ENCODE measurements at regions not wholly inside any gene's neighbourhood (a gene's known extent, or its start where the extent isn't known, plus 50 kb on each side); places are given as distances from the start of the nearest gene placed in this dataset.

DNA sequence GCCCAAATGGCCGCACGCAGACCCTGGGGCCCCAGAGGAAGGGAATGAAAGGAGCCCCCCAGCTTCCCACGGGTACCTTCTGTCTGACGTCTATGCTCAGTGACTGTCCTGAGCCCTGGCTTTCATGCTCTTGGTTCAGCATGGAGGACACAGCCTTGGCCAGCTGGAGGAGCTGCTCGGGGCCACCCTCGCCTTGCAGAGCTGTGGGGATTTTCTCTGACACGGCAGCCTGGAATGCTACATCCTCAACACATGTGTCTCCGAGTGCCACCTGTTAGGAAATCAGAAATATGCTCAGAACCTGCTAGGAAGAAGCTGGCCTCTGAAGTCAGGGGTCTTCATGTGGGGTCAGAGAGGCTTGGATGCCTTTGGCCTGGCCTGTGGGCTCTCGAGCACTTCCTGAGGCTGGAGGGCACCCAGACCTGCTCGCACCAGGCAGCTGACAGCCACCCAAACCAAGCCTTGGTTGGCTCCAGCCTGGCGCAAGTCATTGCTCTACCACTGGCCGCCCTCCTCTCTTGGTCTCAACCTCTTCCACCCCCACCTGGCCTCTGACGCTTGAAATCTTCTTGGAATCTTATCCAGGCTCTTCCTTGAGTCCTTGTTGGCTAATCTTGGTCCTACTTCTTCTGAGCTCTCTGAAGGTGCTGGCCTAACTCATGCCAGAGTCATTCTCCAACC is 63.7 kb upstream of the BCO1 start:
- DNase-seq (ENCODE audit: low spot score in 2 of 2): no peak
- TF ChIP-seq, protein P1, sequence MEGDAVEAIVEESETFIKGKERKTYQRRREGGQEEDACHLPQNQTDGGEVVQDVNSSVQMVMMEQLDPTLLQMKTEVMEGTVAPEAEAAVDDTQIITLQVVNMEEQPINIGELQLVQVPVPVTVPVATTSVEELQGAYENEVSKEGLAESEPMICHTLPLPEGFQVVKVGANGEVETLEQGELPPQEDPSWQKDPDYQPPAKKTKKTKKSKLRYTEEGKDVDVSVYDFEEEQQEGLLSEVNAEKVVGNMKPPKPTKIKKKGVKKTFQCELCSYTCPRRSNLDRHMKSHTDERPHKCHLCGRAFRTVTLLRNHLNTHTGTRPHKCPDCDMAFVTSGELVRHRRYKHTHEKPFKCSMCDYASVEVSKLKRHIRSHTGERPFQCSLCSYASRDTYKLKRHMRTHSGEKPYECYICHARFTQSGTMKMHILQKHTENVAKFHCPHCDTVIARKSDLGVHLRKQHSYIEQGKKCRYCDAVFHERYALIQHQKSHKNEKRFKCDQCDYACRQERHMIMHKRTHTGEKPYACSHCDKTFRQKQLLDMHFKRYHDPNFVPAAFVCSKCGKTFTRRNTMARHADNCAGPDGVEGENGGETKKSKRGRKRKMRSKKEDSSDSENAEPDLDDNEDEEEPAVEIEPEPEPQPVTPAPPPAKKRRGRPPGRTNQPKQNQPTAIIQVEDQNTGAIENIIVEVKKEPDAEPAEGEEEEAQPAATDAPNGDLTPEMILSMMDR (IDR thresholded peaks at IDR 0.05): no peak
- intact Hi-C loops (cut with DNase I): no loop called here
- no peak overlapping the region for H3K4me3 ChIP-seq
- H3K9me3 ChIP-seq: no peaks in the 10 kb centered on the region
- no peak overlapping the region for H3K27ac ChIP-seq
- no peaks in the 10 kb centered on the region for H3K36me3 ChIP-seq
- no peaks in the 10 kb centered on the region for H3K27me3 ChIP-seq
- no peaks in the 10 kb centered on the region for H3K4me1 ChIP-seq

DNA sequence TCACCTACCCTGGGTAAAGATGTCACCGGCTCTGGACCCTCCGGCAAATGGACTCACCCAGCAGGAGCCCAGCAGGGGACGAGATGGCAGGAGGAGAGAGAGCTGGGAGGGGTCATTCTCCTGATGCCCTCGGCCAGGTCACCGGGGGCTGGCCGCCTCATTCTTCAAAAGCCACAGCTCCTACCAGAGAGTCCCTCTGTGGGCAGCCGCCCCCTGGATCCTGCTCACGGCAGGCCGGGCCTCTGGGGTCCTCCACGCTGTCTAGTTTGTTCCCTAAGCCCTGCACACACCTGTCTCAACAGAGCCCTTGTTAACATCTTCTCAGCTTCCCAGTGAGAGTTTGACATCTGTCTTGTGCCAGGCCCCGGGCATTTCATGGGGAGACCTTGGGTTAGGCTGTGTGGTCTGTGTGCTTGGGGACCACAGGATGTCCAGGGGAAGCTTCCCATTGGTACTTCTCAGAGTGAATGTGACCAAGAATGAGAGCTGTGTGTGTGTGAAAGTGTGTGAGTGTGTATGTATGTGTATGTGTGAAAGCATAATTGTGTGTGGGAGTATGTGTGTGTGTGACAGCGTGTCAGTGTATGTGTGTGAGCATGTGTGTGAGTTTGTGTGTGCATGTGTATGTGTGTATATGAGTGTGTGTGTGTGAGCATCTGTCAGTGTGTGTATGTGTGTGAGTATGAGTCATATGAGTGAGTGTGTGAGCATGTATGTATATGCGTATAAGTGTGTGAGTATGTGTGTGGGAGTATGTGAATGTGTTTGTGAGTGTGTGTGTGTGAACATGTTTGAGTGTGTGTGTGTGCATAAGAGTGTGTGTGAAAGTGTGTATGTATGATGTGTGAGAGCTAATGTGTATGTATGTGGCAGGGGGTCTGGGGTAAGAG is 65.5 kb upstream of the BCO1 start:
- H3K27ac ChIP-seq: no peak overlapping the region
- TF ChIP-seq, protein P1 (IDR thresholded peaks at IDR 0.05): no peak
- H3K4me3 ChIP-seq: no peak overlapping the region
- no peaks in the 10 kb centered on the region for H3K27me3 ChIP-seq
- H3K36me3 ChIP-seq: no peaks in the 10 kb centered on the region
- H3K9me3 ChIP-seq: no peaks in the 10 kb centered on the region
- H3K4me1 ChIP-seq: no peaks in the 10 kb centered on the region
- DNase-seq (ENCODE audit: low spot score in 2 of 2): no peak
- intact Hi-C loops (cut with DNase I): no loop called here

DNA sequence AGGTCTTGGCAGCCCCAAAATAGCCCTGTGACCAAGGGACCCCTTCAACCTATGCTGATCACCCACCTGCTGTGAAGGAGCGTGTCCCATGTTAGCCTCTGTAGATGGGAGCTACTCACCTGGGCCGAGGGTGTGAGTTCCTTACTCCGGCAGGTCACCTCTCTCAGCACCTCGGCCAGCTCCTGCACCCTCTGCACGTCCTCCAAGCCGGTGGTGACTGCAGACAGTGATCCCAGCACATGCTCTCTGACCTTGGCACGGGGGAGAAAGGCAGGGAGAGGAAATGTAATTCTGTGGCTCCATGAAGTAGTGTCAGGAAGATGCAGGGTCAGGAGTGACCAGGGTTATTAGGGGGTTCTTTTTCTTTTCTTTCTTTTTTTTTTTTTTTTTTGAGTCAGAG is 67.7 kb upstream of the BCO1 start:
- Histone ChIP-seq H3K9me3 (no peaks in the 10 kb centered on the region), H3K27me3 (no peaks in the 10 kb centered on the region), H3K27ac (no peak overlapping the region), H3K4me3 (no peak overlapping the region), H3K36me3 (no peaks in the 10 kb centered on the region), H3K4me1 (no peaks in the 10 kb centered on the region)
- DNase-seq (ENCODE audit: low spot score in 2 of 2): no peak
- TF ChIP-seq, protein P1 (IDR thresholded peaks at IDR 0.05): no peak
- intact Hi-C loops (cut with DNase I): no loop called here

DNA sequence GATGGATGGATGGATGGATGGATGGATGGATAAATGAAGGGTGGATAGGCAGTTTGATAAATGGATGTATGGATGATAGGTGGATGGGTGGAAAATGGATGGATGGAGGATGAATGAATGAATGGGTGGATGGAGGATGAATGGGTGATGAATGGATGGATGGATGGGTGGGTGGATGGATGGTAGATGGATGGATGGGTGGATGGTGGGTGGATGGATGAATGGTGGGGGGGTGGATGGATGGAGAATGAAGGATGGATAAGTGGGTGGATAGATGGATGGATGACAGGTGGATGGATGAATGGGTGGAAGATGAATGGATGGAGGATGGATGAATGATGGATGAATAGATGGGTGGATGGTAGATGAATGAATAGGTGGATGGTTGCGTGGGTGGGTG is 70.1 kb upstream of the BCO1 start:
- Histone ChIP-seq H3K27ac (no peak overlapping the region), H3K9me3 (no peaks in the 10 kb centered on the region), H3K4me1 (no peaks in the 10 kb centered on the region), H3K27me3 (no peaks in the 10 kb centered on the region), H3K4me3 (no peak overlapping the region), H3K36me3 (no peaks in the 10 kb centered on the region)
- TF ChIP-seq, protein P1 (IDR thresholded peaks at IDR 0.05): no peak
- DNase-seq (ENCODE audit: low spot score in 2 of 2): no peak
- intact Hi-C loops (cut with DNase I): no loop called here

DNA sequence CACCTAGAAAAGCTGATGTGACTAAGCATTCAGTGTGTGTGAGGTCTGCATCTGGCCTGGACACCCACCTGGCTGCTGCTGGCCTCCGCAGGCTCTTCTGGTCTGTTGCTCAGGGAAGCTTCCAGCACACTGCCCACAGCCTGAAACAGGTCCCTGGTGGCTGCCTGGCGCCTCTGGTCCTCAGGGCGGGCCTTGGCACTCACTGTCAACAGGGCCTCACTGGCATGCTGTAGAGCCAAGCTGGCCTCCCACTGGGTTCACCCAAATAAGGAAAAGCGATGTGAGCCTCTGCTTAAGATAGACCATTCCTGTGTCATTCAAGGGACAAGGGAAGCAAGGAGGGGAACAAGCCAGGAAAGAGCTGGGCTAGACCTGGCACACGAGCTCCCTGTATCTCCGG is 70.6 kb upstream of the BCO1 start:
- DNase-seq (ENCODE audit: low spot score in 2 of 2): no peak
- Histone ChIP-seq H3K27ac (no peak overlapping the region), H3K36me3 (no peaks in the 10 kb centered on the region), H3K27me3 (no peaks in the 10 kb centered on the region), H3K4me3 (no peak overlapping the region), H3K9me3 (no peaks in the 10 kb centered on the region), H3K4me1 (no peaks in the 10 kb centered on the region)
- TF ChIP-seq, protein P1 (IDR thresholded peaks at IDR 0.05): no peak
- intact Hi-C loops (cut with DNase I): no loop called here

Measured in ascending aorta (tissue), 2 donors.